ENCODE measurements at regions not wholly inside any gene's neighbourhood (a gene's known extent, or its start where the extent isn't known, plus 50 kb on each side); places are given as distances from the start of the nearest gene placed in this dataset.

GRCh38 chr17:77476931-77477805 is 336.4 kb downstream of the SEC14L1 start:
- no peak for TF ChIP-seq CTCF (IDR thresholded peaks at IDR 0.05)
- peaks cover 0 to 6% (median under 1%) of the 10 kb centered on the region in 3 donors for H3K36me3 ChIP-seq
- no peaks in the 10 kb centered on the region for H3K9me3 ChIP-seq
- peak in 3 of 4 donors; percentile 9 to 55 (median 48) for ATAC-seq
- no peak overlapping the region for H3K4me3 ChIP-seq
- 77 to 78% methylated on average over 22 of the region's 22 CpGs for WGBS, 2 donors
- intact Hi-C loops (cut with DNase I): no loop called here
- DNase-seq: peak in 1 of 6 donors; percentile 20
- peaks cover 7 to 24% (median 15%) of the 10 kb centered on the region in 3 donors for H3K4me1 ChIP-seq
- H3K27me3 ChIP-seq: no peaks in the 10 kb centered on the region
- FAIRE-seq: no peak
- no peak overlapping the region for H3K27ac ChIP-seq

- Histone ChIP-seq H3K4me1 (peaks cover 2 to 13% (median 10%) of the 10 kb centered on the region in 3 donors), H3K4me3 (no peak overlapping the region), H3K27ac (no peak overlapping the region), H3K36me3 (peaks cover 0 to 8% (median 3%) of the 10 kb centered on the region in 3 donors), H3K27me3 (no peaks in the 10 kb centered on the region), H3K9me3 (no peaks in the 10 kb centered on the region)
- DNase-seq (no peak), ATAC-seq (no peak), FAIRE-seq (no peak)
- TF ChIP-seq CTCF (IDR thresholded peaks at IDR 0.05): no peak
- intact Hi-C loops (cut with DNase I): no loop called here
- 95 to 96% methylated on average over 16 of the region's 16 CpGs for WGBS, 2 donors
Observed at GRCh38 chr17:77478281-77478680, 337.5 kb downstream of the SEC14L1 start.

GRCh38 chr17:77478899-77479298 is 338.1 kb downstream of the SEC14L1 start:
- H3K36me3 ChIP-seq: peaks cover 0 to 13% (median 3%) of the 10 kb centered on the region in 3 donors
- TF ChIP-seq CTCF (IDR thresholded peaks at IDR 0.05): no peak
- no peak for DNase-seq
- no peak for FAIRE-seq
- ATAC-seq: no peak
- peaks cover 0 to 9% (median 5%) of the 10 kb centered on the region in 3 donors for H3K4me1 ChIP-seq
- H3K4me3 ChIP-seq: no peak overlapping the region
- intact Hi-C loops (cut with DNase I): no loop called here
- H3K27me3 ChIP-seq: no peaks in the 10 kb centered on the region
- H3K27ac ChIP-seq: no peak overlapping the region
- 89 to 98% methylated on average over 11 of the region's 11 CpGs for WGBS, 2 donors
- no peaks in the 10 kb centered on the region for H3K9me3 ChIP-seq

- 87 to 91% methylated on average over 26 of the region's 26 CpGs for WGBS, 2 donors
- H3K27ac ChIP-seq: no peak overlapping the region
- H3K4me3 ChIP-seq: no peak overlapping the region
- no peak for TF ChIP-seq CTCF (IDR thresholded peaks at IDR 0.05)
- FAIRE-seq (no peak), ATAC-seq (no peak), DNase-seq (peak in 1 of 6 donors; percentile 45)
- peaks cover 0 to 5% (median under 1%) of the 10 kb centered on the region in 3 donors for H3K4me1 ChIP-seq
- H3K27me3 ChIP-seq: no peaks in the 10 kb centered on the region
- H3K9me3 ChIP-seq: no peaks in the 10 kb centered on the region
- intact Hi-C loops (cut with DNase I): no loop called here
- peaks cover 0 to 13% (median 3%) of the 10 kb centered on the region in 3 donors for H3K36me3 ChIP-seq
Observed at GRCh38 chr17:77479372-77480198, 338.8 kb downstream of the SEC14L1 start.

Measured in pancreas (tissue), 10 donors.